CD4-positive, alpha-beta T cell (primary cell): ENCODE measurements at regions not wholly inside any gene's neighbourhood (a gene's known extent, or its start where the extent isn't known, plus 50 kb on each side); places are given as distances from the start of the nearest gene placed in this dataset.
A peak's percentile ranks its signal among the peaks of the same experiment; 100 is the strongest.
"Not testable (repeated sequence)": the region's sequence is repeated elsewhere in the genome, so short reads cannot be mapped to it uniquely, and the experiment has no call there.

Experiments
- ATAC-seq: fragments of 200-7000 bp; cut with Tn5 transposase; one replicate; pipeline ENCODE4 v1.10.0; 2022; ENCODE audit warnings: mild to moderate bottlenecking; ENCODE audit not compliant: poor library complexity
- CTCF ChIA-PET: fragments of 350-600 bp; sonication (Branson Sonifier 250); formaldehyde crosslinking; loops from one replicate; lab custom pipeline; 2021; ENCODE audit warnings: antibody characterized with exemption, inconsistent platforms; lab: Charles Lee
- POLR2A ChIA-PET: fragments of 350-600 bp; sonication (Branson Sonifier 250); formaldehyde crosslinking; loops from one replicate; lab custom pipeline; 2021; ENCODE audit warnings: antibody characterized with exemption, inconsistent platforms; lab: Charles Lee
- DNase-seq, 14 experiments: peaks; one replicate each; pipeline ENCODE4 v3.0.0-alpha.2; 2013 to 2020; ENCODE audit warnings: mixed read lengths in 2 of 14
- H3K27ac ChIP-seq, 2 donors: one replicate each; pipeline versions ENCODE4 v1.5.1 to v1.7.0; 2013; ENCODE audit warnings: low read length in 2 of 2, low read depth in 1 of 2, mild to moderate bottlenecking in 1 of 2
- H3K27me3 ChIP-seq, 2 experiments: 1 replicate in 1 of 2; 2 replicates in 1 of 2; pipeline versions ENCODE4 v1.6.1 to v1.7.0; 2013; ENCODE audit warnings: low read length in 2 of 2, control low read depth in 1 of 2, mild to moderate bottlenecking in 1 of 2, moderate library complexity in 1 of 2; ENCODE audit not compliant: insufficient read depth in 2 of 2, control insufficient read depth in 1 of 2
- H3K36me3 ChIP-seq: one replicate; pipeline ENCODE4 v1.6.1; 2013; ENCODE audit warnings: low read length, control low read depth; ENCODE audit not compliant: insufficient read depth
- H3K4me1 ChIP-seq: one replicate; pipeline ENCODE4 v1.6.1; 2013; ENCODE audit warnings: low read length, control low read depth; ENCODE audit not compliant: insufficient read depth
- H3K4me3 ChIP-seq: one replicate; pipeline ENCODE4 v1.5.1; 2013; ENCODE audit warnings: mild to moderate bottlenecking, low read length, moderate library complexity
- H3K9me3 ChIP-seq, 2 experiments: 1 replicate in 1 of 2; 2 replicates in 1 of 2; pipeline versions ENCODE4 v1.6.1 to v1.7.0; 2013; ENCODE audit warnings: low read length in 2 of 2, mild to moderate bottlenecking in 2 of 2, control low read depth in 1 of 2, moderate library complexity in 1 of 2; ENCODE audit not compliant: control insufficient read depth in 1 of 2, insufficient read depth in 1 of 2
- H3K27ac Mint-ChIP-seq: one replicate; pipeline ENCODE4 v1.8.0; 2020; ENCODE audit warnings: mixed read lengths
- H3K27me3 Mint-ChIP-seq: one replicate; pipeline ENCODE4 v1.8.0; 2021; ENCODE audit warnings: mixed read lengths
- H3K36me3 Mint-ChIP-seq: one replicate; pipeline ENCODE4 v1.8.0; 2021; ENCODE audit warnings: low read depth, mixed read lengths
- H3K4me1 Mint-ChIP-seq: one replicate; pipeline ENCODE4 v1.8.0; 2021; ENCODE audit warnings: low read depth, mixed read lengths
- H3K4me3 Mint-ChIP-seq: one replicate; pipeline ENCODE4 v1.8.0; 2020; ENCODE audit warnings: mild to moderate bottlenecking, mixed read lengths
- H3K9me3 Mint-ChIP-seq: one replicate; pipeline ENCODE4 v1.8.0; 2020; ENCODE audit warnings: mixed read lengths
- intact Hi-C, 2 experiments: fragments of 100-400 bp; cut with DNase I in 1 of 2; cut with micrococcal nuclease in 1 of 2; formaldehyde crosslinking; loops; one replicate each; pipeline versions ENCODE4 v1.15.1 to v1.9.0; 2023 to 2025; cut with DNase I, micrococcal nuclease
- TF ChIP-seq, protein P1 (sequence below): fragments of 200-600 bp; IDR thresholded peaks from one replicate; pipeline ENCODE4 v1.8.0; 2022; ENCODE audit warnings: antibody characterized with exemption, mild to moderate bottlenecking

GRCh38 chr7:121531175-121532070 lies 135.3 kb upstream of the FAM3C start:
- Mint-ChIP-seq H3K9me3 (no peaks in the 10 kb centered on the region), H3K4me3 (no peak overlapping the region), H3K4me1 (no peaks in the 10 kb centered on the region), H3K36me3 (no peaks in the 10 kb centered on the region), H3K27ac (no peak overlapping the region), H3K27me3 (peaks cover 5% of the 10 kb centered on the region)
- Histone ChIP-seq H3K36me3 (no peaks in the 10 kb centered on the region), H3K27me3 (no peaks in the 10 kb centered on the region), H3K27ac (no peak overlapping the region), H3K4me3 (no peak overlapping the region), H3K4me1 (no peaks in the 10 kb centered on the region), H3K9me3 (no peaks in the 10 kb centered on the region)
- ChIA-PET POLR2A (no interaction called here), CTCF (interaction anchor here (0.6 to 1.6 kb wide), 5 partner anchors 15 to 390 kb away, joined by 3 to 5 read pairs (median 3); no protein-coding TSS in a partner anchor)
- no peak for DNase-seq
- intact Hi-C loops: no loop called here
- TF ChIP-seq, protein P1, sequence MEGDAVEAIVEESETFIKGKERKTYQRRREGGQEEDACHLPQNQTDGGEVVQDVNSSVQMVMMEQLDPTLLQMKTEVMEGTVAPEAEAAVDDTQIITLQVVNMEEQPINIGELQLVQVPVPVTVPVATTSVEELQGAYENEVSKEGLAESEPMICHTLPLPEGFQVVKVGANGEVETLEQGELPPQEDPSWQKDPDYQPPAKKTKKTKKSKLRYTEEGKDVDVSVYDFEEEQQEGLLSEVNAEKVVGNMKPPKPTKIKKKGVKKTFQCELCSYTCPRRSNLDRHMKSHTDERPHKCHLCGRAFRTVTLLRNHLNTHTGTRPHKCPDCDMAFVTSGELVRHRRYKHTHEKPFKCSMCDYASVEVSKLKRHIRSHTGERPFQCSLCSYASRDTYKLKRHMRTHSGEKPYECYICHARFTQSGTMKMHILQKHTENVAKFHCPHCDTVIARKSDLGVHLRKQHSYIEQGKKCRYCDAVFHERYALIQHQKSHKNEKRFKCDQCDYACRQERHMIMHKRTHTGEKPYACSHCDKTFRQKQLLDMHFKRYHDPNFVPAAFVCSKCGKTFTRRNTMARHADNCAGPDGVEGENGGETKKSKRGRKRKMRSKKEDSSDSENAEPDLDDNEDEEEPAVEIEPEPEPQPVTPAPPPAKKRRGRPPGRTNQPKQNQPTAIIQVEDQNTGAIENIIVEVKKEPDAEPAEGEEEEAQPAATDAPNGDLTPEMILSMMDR: no peak
- ATAC-seq: no peak

- ATAC-seq (peak; percentile 73), DNase-seq (peak in 8 of 14 experiments; percentile 2 to 71 (median 25))
- H3K27ac Mint-ChIP-seq: no peak overlapping the region
- Histone ChIP-seq H3K9me3 (no peaks in the 10 kb centered on the region), H3K4me1 (no peaks in the 10 kb centered on the region), H3K36me3 (no peaks in the 10 kb centered on the region), H3K4me3 (no peak overlapping the region), H3K27me3 (no peaks in the 10 kb centered on the region), H3K27ac (no peak overlapping the region)
- no peaks in the 10 kb centered on the region for H3K4me1 Mint-ChIP-seq
- ChIA-PET POLR2A (no interaction called here), CTCF (interaction anchor here (0.6 to 1.6 kb wide), 5 partner anchors 14 to 391 kb away, joined by 3 to 5 read pairs (median 3); no protein-coding TSS in a partner anchor)
- no peaks in the 10 kb centered on the region for H3K9me3 Mint-ChIP-seq
- intact Hi-C loops: no loop called here
- H3K36me3 Mint-ChIP-seq: no peaks in the 10 kb centered on the region
- H3K4me3 Mint-ChIP-seq: no peak overlapping the region
- TF ChIP-seq, protein P1: no peak
- peaks cover 5% of the 10 kb centered on the region for H3K27me3 Mint-ChIP-seq
Measured at GRCh38 chr7:121530227-121531174, 134.4 kb upstream of the FAM3C start.

DNA sequence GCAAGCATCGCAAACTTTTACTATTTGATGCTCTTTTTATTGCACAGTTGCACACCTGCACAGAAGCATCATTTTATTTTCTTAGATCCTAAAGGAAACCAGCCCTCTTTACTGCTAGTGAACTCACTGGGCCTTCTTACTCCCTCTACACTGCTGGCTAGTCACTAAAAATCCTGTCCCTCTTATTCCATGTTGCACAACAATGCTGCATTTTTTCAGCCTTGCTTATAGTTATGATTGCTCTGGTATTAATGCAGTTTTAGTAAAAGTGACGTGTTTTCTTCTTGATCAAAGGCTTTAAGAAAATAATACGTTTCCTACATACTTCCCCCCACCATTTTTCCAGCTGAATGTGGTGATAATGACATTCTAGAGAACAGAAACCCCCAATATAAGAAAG lies 132.9 kb upstream of the FAM3C start:
- ChIA-PET POLR2A (no interaction called here), CTCF (no interaction called here)
- no peak overlapping the region for H3K27ac Mint-ChIP-seq
- ATAC-seq (no peak), DNase-seq (no peak)
- no peaks in the 10 kb centered on the region for H3K9me3 Mint-ChIP-seq
- intact Hi-C loops: no loop called here
- no peak overlapping the region for H3K4me3 Mint-ChIP-seq
- Histone ChIP-seq H3K4me1 (no peaks in the 10 kb centered on the region), H3K27ac (no peak overlapping the region), H3K27me3 (no peaks in the 10 kb centered on the region), H3K9me3 (no peaks in the 10 kb centered on the region), H3K4me3 (no peak overlapping the region), H3K36me3 (no peaks in the 10 kb centered on the region)
- H3K4me1 Mint-ChIP-seq: no peaks in the 10 kb centered on the region
- H3K36me3 Mint-ChIP-seq: no peaks in the 10 kb centered on the region
- H3K27me3 Mint-ChIP-seq: peaks cover 5% of the 10 kb centered on the region
- TF ChIP-seq, protein P1: no peak

DNA sequence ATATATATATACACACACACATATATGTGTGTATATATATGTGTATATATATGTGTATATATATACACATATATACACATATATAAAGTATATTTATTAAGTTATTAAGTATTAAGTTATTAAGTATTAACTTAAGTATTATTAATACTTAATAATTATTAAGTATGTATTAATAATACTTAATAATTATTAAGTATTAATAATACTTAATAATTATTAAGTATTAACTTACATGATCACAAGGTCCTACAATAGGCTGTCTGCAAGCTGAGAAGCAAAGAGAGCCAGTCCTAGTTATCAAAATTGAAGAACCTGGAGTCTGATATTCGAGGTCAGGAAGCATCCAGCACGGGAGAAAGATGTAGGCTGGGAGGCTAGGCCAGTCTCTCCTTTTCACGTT lies 130.1 kb upstream of the FAM3C start:
- H3K36me3 ChIP-seq, H3K9me3 ChIP-seq, intact Hi-C loops, H3K9me3 Mint-ChIP-seq, H3K36me3 Mint-ChIP-seq, DNase-seq, CTCF ChIA-PET, H3K27ac Mint-ChIP-seq, ATAC-seq, H3K4me3 Mint-ChIP-seq, H3K4me3 ChIP-seq, H3K27ac ChIP-seq, H3K27me3 Mint-ChIP-seq, H3K4me1 ChIP-seq, POLR2A ChIA-PET, H3K4me1 Mint-ChIP-seq, H3K27me3 ChIP-seq: not testable (repeated sequence)
